ENCODE measurements at regions not wholly inside any gene's neighbourhood (a gene's known extent, or its start where the extent isn't known, plus 50 kb on each side); places are given as distances from the start of the nearest gene placed in this dataset.
A peak's percentile ranks its signal among the peaks of the same experiment; 100 is the strongest.

- TF ChIP-seq CTCF (IDR thresholded peaks at IDR 0.05; ENCODE audit: borderline replicate concordance): no peak
These were observed 502.0 kb downstream of the BMP2 start for GRCh38 chr20:7269452-7269851.

GRCh38 chr20:7272512-7272911 is 505.0 kb downstream of the BMP2 start:
- no peak overlapping the region for H3K4me3 ChIP-seq
- no peaks in the 10 kb centered on the region for H3K9me3 ChIP-seq (replicated peaks)
- TF ChIP-seq CTCF (IDR thresholded peaks at IDR 0.05; ENCODE audit: borderline replicate concordance): peak; percentile 50
- H3K4me1 ChIP-seq: no peaks in the 10 kb centered on the region
- no peak for DNase-seq
- H3K27ac ChIP-seq (replicated peaks): no peak overlapping the region
- no peaks in the 10 kb centered on the region for H3K27me3 ChIP-seq (ENCODE audit: low read depth)
- H3K36me3 ChIP-seq: no peaks in the 10 kb centered on the region
- intact Hi-C loops (cut with micrococcal nuclease): no loop called here

More at GRCh38 chr20:7269452-7269851, 502.0 kb downstream of the BMP2 start:
- no peaks in the 10 kb centered on the region for H3K4me1 ChIP-seq
- intact Hi-C loops (cut with micrococcal nuclease): no loop called here
- H3K27ac ChIP-seq (replicated peaks): no peak overlapping the region
- DNase-seq: no peak
- no peak overlapping the region for H3K4me3 ChIP-seq
- no peaks in the 10 kb centered on the region for H3K27me3 ChIP-seq (ENCODE audit: low read depth)
- H3K9me3 ChIP-seq (replicated peaks): no peaks in the 10 kb centered on the region
- H3K36me3 ChIP-seq: no peaks in the 10 kb centered on the region

GRCh38 chr20:7274870-7275269 is 507.4 kb downstream of the BMP2 start:
- Histone ChIP-seq H3K4me3 (no peak overlapping the region), H3K27ac (replicated peaks) (no peak overlapping the region), H3K9me3 (replicated peaks) (no peaks in the 10 kb centered on the region), H3K4me1 (no peaks in the 10 kb centered on the region), H3K27me3 (ENCODE audit: low read depth) (no peaks in the 10 kb centered on the region), H3K36me3 (no peaks in the 10 kb centered on the region)
- DNase-seq: no peak
- intact Hi-C loops (cut with micrococcal nuclease): no loop called here
- TF ChIP-seq CTCF (IDR thresholded peaks at IDR 0.05; ENCODE audit: borderline replicate concordance): no peak

GRCh38 chr20:7275645-7276237 is 508.3 kb downstream of the BMP2 start:
- no peak for TF ChIP-seq CTCF (IDR thresholded peaks at IDR 0.05; ENCODE audit: borderline replicate concordance)
- Histone ChIP-seq H3K36me3 (no peaks in the 10 kb centered on the region), H3K27ac (replicated peaks) (no peak overlapping the region), H3K4me1 (no peaks in the 10 kb centered on the region), H3K9me3 (replicated peaks) (no peaks in the 10 kb centered on the region), H3K27me3 (ENCODE audit: low read depth) (no peaks in the 10 kb centered on the region), H3K4me3 (no peak overlapping the region)
- intact Hi-C loops (cut with micrococcal nuclease): no loop called here
- no peak for DNase-seq

- peak; percentile 91 for TF ChIP-seq CTCF (IDR thresholded peaks at IDR 0.05; ENCODE audit: borderline replicate concordance)
- Histone ChIP-seq H3K27me3 (ENCODE audit: low read depth) (peaks cover 35% of the 10 kb centered on the region), H3K36me3 (no peaks in the 10 kb centered on the region), H3K4me3 (no peak overlapping the region), H3K9me3 (replicated peaks) (no peaks in the 10 kb centered on the region), H3K4me1 (peaks cover 5% of the 10 kb centered on the region), H3K27ac (replicated peaks) (no peak overlapping the region)
- DNase-seq: peak; percentile 61
- intact Hi-C loops (cut with micrococcal nuclease): no loop called here
These were observed 518.6 kb downstream of the BMP2 start for GRCh38 chr20:7285918-7286556.
